GOT3 (cell line): ENCODE measurements at regions not wholly inside any gene's neighbourhood (a gene's known extent, or its start where the extent isn't known, plus 50 kb on each side); places are given as distances from the start of the nearest gene placed in this dataset.

ENCODE experiments used
- DNase-seq: peaks from one replicate; lab custom pipeline; 2025; ENCODE audit warnings: mixed read lengths; lab: John Stamatoyannopoulos, UW

- no peak for DNase-seq
Observed at GRCh38 chr21:25005388-25005787, 601.9 kb downstream of the MRPL39 start.

GRCh38 chr21:25002676-25003075 lies 604.6 kb downstream of the MRPL39 start:
- no peak for DNase-seq

DNA sequence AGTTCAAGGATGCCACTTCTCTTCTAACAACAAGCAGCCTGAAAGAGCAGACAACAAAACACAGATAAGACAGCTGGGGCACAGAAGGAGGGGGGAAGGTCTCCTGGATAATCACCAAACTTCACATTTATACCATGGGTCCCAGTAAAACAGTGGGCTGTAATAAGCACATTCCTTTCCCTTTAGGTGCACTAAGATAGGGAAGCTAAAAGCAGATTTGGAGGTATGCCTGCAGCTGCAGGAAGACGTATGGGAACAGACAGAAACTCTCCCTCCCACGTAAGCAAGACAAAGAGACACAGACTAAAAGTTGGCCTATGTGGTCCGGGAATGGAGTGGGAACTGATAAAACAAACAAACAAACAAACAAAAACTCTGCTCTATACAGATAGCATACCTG lies 612.1 kb downstream of the MRPL39 start:
- no peak for DNase-seq

DNA sequence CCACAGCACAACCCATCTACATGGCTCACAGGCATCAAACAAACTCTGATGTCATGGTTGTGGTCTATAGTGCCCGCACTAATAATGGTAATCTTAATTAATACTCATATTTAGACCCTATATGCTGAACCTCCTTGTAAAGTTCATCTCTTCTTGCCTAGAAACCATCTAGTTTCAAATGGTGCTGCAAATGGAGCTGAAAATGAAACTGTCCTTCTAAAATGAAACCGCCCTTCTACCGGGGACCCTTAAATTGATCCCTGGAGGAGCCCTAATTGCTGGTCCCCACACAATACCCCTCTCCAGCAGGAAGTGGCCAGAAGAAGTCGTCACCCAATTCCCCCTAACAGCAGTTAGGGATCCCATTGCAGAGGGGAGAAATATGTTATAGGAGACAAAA lies 612.6 kb downstream of the MRPL39 start:
- no peak for DNase-seq

- no peak for DNase-seq
Observed at GRCh38 chr21:24989516-24989915, 617.8 kb downstream of the MRPL39 start.

GRCh38 chr21:24988941-24989340 lies 618.3 kb downstream of the MRPL39 start:
- DNase-seq, result no peak

DNA sequence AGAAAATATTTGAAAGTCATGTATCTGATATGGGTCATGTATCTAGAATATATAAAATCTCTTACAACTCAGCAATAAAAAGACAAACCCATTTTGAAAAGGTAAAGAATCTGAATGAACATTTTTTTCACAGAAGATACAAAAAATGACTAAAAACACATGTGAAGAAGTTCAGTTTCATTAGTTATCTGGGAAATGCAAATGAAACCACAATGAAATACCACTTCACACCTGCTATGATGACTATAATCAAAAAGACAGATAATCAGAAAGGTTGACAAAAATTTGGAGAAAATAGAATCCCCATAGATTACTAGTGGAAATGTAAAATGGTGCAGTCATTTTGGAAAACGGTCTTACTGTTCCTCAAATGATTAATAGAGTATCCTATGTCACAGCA lies 631.0 kb downstream of the MRPL39 start:
- DNase-seq, result no peak

- DNase-seq, result no peak
Observed at GRCh38 chr21:24969068-24969467, 638.2 kb downstream of the MRPL39 start.

DNA sequence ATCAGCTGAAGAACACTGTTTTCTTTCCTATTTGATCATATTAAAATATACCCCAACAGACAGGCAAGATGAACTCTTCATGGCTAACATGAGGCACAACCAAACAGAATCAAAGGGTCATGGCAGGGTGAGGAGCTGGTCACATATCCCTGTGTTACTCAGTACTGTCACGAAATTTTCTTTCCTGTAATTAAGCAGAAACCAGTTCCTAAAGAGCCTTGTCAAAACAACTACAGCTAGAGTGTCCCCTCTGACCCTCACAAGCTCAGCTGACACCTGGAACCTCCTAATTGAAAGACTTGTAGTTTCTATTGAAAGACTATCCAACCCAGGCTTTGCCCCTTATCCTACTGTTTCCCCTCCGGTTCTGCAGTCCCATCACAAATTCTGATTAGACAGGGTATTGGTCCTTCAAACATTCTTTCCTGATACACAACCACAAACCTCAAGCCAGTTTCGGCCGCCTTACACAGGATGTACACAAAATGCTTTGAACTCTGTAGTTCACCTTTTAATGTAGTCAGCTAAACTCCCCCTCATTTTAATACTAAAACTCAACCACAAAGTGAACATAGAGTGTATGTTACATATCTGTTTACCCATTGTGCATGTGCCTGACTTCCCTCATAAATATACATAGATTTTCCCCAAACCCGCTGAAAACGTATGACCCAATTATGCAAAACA lies 651.9 kb downstream of the MRPL39 start:
- DNase-seq, result no peak

DNA sequence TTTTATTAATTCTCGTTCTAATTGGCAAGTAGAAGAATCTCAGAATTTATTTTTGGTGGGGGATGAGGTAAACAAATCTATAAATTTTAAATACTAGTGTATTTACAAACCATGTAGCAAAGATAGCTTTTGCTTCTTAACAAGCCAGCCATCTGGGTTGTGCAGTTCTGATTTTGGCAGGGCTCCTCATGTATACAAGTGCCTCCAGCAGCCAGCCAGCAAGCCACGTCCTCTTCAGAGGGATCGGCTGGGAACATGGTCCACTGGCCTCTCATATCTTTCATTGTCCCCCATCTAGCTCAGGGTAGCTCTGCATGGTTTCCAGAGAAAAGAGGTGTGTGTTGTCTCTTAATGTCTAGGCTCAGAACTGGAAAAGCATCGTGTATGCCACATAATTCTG lies 659.1 kb downstream of the MRPL39 start:
- DNase-seq, result no peak

DNA sequence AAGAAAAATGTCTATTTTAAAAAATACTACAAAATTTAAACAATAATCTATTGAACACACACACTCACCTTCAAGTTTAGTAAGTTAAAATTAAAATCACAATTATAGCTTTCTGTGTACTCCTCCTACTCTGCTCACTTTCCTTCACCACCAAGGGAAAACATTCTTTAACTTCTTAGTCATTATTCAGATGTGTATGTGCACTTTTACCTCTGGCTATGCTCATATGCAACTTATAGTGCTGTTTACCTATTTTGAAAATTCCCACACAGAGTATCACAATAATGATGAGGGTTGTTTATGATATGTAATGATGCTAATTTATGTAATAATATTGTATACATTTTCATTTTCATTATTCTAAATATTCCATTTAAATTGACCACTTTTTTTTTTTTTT lies 661.4 kb downstream of the MRPL39 start:
- DNase-seq, result no peak

DNA sequence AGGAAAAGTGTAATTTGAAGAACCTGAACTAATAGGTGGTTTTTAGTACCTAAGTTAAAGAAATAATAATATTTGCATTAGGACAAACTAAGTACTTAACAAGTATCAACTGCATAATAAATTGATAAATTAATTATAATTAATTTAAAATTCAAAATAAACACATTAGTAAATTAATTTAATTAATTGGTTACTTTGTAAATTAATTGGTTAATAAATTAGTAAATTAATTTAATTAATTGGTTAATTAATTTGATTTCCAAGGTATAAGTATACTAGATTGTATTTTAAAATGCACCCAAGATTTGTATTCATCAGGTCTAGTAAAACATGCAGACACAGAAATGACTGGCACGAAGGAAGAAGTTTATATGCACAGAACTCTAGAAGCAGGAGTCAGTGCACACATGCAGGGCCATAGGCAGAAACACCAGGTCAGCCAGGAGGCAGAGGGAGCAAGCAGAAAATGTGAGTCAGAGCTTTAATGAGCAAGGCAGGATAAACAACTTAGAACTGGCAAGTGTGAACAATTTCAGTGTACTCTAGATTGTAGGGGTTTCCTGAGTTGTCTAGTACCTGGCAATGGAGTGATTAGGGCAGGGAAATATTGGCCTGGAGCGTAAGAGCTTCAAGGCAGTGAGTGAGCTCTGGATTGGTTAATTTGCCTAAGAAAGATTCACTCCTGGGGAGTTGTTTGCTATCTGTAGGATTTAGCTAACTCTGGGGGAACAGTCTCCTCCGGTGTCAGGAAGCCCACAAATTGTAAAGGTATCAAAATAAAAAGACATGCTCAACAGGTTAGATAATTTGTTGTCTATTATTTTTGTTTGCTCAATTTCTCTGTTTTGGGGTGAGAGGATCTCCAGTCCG lies 665.7 kb downstream of the MRPL39 start:
- no peak for DNase-seq

- no peak for DNase-seq
Observed at GRCh38 chr21:24939291-24939690, 668.0 kb downstream of the MRPL39 start.

- no peak for DNase-seq
Observed at GRCh38 chr21:24938573-24938972, 668.7 kb downstream of the MRPL39 start.

DNA sequence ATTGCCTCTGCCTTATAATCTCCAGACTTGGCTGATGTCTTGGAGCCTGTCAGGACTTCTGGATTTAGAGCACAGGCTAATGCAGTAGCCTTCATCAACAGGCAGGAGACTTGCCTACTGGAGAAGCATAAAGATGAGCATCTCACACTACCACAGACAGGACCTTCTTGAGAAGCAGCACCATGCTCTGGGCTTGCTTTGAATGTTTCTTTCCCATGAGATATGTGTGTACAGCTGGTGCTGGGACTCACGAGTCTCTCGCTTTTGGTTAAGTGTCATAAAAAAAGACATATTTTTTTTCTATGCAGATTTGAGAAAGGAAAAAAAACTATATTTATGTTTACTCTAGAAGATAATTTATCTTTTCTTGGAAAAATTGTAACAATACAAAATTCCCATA lies 671.3 kb downstream of the MRPL39 start:
- DNase-seq, result no peak

GRCh38 chr21:24910591-24910990 lies 696.7 kb downstream of the MRPL39 start:
- no peak for DNase-seq

DNA sequence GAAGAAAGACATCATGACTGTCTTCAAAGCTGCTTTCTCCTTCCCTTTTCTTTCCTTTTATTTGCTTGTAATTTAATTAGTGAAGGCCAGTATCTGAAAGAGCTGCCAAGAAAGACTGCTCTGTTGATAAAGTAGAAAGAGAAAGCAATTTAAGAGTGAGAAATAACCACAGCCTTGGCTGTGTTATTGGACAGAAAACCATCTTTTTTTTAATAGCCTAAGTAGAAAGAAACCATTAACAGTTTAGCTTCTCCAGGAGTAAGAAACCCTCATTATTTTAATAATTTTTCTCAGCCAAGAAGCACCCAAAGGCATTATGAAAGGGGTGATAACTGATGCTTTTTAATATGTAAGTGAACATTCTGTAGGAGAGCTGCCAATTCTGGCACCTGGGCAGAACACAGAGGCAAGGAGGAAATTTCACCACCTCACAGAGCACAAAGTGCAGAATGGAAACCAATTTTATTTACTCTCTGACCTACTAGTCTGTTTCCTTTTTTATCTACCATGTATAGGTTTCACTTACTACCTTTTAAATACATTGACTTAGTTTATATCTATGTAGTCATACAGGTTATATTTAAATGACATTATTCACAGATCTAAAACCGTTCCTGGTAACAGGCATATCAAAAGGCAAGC lies 703.2 kb downstream of the MRPL39 start:
- no peak for DNase-seq

DNA sequence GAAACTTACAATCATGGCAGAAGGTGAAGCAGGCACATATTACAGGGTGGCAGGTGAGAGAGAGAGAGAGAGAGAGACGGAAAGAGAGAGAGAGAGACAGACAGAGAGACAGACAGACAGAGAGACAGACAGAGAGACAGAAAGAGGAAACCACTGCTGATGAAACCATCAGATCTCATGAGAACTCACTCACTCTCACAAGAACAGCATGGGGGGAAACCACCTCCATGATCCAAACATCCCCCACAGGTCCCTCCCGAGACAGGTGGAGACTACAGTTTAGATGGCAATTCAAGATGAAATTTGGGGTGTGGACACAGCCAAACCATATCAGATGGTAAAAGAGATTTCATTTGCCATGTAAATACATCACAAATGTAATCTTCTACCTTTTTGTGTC lies 708.1 kb downstream of the MRPL39 start:
- no peak for DNase-seq

GRCh38 chr21:24897883-24898282 lies 709.4 kb downstream of the MRPL39 start:
- DNase-seq, result no peak

- DNase-seq, result no peak
Observed at GRCh38 chr21:24896735-24897124, 710.6 kb downstream of the MRPL39 start.

DNA sequence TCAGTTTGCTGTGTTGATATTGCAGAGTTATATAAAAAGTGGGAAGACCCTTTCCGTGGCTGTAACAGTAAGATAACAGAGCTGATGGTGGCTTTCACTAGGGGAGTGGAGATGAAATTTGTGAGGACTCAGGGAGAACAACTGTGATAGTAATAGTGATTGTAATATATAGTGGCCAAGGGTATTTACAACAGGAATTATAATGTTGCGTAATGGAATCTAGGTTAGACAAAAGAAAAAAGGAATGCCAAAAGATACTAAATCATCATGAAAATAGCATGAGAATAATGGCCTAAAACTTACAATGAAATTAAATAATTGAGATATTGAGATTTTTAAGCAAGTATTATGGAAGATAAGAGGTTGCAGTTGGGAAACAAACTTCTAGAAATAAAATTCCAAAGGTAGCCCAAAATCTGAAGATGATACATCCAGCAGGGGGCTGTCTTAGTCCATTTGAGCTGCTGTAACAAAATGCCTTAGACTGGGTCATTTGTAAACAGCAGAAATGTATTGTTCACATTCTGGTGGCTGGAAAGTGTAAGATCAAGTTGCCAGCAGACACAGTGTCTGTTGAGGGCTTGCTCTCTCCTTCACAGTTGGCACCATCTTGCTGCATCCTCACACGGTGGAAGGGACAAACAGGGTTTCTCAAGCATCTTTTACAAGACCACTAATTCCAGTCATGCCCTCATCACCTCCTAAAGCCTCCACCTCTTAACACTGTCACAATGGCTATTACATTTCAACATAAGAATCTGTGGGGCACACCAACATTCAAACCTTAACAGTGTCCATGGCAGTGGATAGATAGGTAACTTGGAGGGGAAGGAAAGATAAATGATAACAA lies 711.2 kb downstream of the MRPL39 start:
- DNase-seq, result no peak

GRCh38 chr21:24894324-24894723 lies 713.0 kb downstream of the MRPL39 start:
- DNase-seq, result no peak
